ENCODE measurements at regions not wholly inside any gene's neighbourhood (a gene's known extent, or its start where the extent isn't known, plus 50 kb on each side); places are given as distances from the start of the nearest gene placed in this dataset.
"Not testable (repeated sequence)": the region's sequence is repeated elsewhere in the genome, so short reads cannot be mapped to it uniquely, and the experiment has no call there.

- DNase-seq (ENCODE audit: low read depth, low spot score), result no peak
These were observed 144.7 kb downstream of the ALOX5 start for GRCh38 chr10:45518741-45519140.

- DNase-seq (ENCODE audit: low read depth, low spot score), result no peak
These were observed 141.6 kb downstream of the ALOX5 start for GRCh38 chr10:45515630-45516029.

DNA sequence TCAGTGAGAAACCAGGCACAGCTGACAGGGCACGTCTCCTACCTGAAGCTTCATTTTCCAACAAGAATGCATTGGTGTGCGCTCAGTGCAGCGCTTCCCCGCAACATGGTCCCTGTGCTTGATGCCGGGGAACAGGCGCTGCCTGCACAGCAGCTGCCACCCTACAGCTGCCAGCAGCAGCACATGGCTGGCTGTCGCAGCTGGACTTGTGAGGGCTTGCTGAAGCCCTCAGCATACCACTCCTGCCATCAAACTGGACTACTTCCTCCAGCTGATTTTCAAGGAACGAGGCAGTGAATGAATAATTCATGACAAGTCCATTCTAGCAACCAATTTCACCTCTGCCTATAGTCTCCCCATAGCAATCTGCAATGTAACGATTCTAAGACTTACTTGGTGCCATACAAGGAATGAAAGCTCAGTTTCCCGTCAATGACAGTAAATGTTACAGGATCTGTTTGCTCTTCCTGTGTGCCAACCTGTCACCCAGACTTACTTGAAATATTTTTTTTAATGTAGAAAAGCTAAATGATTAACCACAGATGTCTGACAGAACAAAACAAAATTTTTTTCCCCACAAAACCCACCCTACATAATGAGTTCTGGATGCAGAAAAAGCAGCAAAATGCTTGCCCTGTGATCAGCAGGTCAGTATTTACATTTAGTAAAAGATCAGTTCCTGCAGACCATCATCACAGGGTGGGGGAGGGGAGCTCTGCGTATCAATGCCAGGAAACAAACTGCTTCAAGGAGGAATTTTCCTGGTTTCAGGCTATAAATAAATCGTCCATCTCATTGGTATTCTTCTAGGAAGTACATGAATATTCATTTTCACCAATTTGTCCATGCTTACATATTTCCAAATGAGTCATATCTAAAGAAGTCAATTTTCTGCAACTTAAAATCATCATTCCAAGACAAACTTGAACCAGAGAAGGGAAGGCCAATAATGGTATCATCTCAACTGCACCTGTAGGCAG lies 140.6 kb downstream of the ALOX5 start:
- no peak for DNase-seq (ENCODE audit: low read depth, low spot score)

DNA sequence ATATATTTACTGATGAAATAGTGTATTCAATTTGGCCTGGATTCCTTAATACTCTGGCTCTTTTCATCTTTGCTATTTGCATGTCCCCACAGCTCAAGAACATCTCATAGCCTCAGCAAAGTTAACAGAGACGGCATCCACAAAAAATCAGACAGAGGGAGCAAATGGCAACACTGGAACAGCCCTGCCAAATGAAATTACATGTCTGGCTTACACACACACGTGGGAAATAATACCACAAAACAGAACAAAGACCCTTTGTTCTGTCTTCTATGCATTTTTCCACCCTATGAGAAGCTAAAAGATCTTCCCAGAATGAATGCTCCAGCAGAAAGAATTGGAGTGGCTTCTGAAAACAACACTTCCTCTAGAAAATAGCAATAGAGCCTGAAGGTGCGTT lies 139.5 kb downstream of the ALOX5 start:
- no peak for DNase-seq (ENCODE audit: low read depth, low spot score)

DNA sequence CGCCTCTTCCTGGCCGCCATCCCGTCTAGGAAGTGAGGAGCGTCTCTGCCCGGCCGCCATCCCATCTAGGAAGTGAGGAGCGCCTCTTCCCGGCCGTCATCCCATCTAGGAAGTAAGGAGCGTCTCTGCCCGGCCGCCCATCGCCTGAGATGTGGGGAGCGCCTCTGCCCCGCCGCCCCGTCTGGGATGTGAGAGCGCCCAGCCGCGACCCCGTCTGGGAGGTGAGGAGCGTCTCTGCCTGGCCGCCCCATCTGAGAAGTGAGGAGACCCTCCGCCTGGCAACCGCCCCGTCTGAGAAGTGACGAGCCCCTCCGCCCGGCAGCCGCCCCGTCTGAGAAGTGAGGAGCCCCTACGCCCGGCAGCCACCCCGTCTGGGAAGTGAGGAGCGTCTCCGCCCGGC lies 137.9 kb downstream of the ALOX5 start:
- not testable (repeated sequence) for DNase-seq (ENCODE audit: low read depth, low spot score)

GRCh38 chr10:45509491-45509890 lies 135.5 kb downstream of the ALOX5 start:
- DNase-seq (ENCODE audit: low read depth, low spot score), result no peak

DNA sequence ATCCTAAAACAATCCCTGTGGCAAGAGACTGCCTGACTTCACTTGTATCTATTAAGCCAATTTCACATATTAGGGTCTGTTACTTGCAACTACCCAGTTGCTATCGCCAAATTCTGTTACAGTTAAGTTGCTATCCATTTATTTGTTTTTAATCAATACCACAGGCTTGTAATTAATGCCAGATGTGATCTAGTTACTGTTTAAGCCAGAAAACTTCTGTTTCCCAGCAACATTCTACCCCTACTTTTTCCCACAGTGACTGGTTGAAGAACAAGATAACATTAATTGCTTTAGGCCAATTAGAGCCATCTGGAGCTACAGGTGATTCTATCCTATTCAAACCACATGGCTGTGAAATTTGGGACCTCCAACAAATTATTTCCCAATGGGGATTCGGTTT lies 131.3 kb downstream of the ALOX5 start:
- DNase-seq (ENCODE audit: low read depth, low spot score), result no peak

- DNase-seq (ENCODE audit: low read depth, low spot score), result no peak
These were observed 128.4 kb downstream of the ALOX5 start for GRCh38 chr10:45502458-45502857.

- DNase-seq (ENCODE audit: low read depth, low spot score), result no peak
These were observed 127.8 kb downstream of the ALOX5 start for GRCh38 chr10:45501791-45502190.

GRCh38 chr10:45500798-45501197 lies 126.8 kb downstream of the ALOX5 start:
- DNase-seq (ENCODE audit: low read depth, low spot score), result no peak

GRCh38 chr10:45500304-45500703 lies 126.3 kb downstream of the ALOX5 start:
- no peak for DNase-seq (ENCODE audit: low read depth, low spot score)

- no peak for DNase-seq (ENCODE audit: low read depth, low spot score)
These were observed 121.6 kb downstream of the ALOX5 start for GRCh38 chr10:45495438-45496152.
